ENCODE measurements at regions not wholly inside any gene's neighbourhood (a gene's known extent, or its start where the extent isn't known, plus 50 kb on each side); places are given as distances from the start of the nearest gene placed in this dataset.

DNA sequence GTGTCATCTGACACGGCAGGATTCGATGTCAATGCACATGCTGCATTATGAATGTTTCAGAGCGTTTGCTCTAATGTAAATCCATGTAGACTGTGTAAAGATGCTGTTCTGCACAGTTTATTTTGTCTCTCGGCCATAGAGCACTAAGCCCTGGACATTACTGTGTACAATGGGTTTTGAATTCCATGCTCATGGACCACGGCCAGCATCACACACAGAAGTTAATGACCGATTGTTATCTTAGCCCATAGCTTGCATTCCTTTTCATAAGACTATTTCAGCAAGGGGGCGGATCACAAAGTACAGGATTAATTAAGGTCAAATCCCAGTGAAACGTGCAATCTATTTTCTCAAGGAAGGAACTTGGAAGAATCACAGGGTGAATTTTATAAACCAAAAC, 286.1 kb upstream of the TENM3 start:
- no peak overlapping the region for H3K4me3 ChIP-seq (ENCODE audit: low read depth, low read length)
- TF ChIP-seq, protein P1, sequence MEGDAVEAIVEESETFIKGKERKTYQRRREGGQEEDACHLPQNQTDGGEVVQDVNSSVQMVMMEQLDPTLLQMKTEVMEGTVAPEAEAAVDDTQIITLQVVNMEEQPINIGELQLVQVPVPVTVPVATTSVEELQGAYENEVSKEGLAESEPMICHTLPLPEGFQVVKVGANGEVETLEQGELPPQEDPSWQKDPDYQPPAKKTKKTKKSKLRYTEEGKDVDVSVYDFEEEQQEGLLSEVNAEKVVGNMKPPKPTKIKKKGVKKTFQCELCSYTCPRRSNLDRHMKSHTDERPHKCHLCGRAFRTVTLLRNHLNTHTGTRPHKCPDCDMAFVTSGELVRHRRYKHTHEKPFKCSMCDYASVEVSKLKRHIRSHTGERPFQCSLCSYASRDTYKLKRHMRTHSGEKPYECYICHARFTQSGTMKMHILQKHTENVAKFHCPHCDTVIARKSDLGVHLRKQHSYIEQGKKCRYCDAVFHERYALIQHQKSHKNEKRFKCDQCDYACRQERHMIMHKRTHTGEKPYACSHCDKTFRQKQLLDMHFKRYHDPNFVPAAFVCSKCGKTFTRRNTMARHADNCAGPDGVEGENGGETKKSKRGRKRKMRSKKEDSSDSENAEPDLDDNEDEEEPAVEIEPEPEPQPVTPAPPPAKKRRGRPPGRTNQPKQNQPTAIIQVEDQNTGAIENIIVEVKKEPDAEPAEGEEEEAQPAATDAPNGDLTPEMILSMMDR (IDR thresholded peaks at IDR 0.05; ENCODE audit: insufficient read depth, low read depth, low read length): no peak
- DNase-seq (ENCODE audit: low read depth): peak; percentile 63

DNA sequence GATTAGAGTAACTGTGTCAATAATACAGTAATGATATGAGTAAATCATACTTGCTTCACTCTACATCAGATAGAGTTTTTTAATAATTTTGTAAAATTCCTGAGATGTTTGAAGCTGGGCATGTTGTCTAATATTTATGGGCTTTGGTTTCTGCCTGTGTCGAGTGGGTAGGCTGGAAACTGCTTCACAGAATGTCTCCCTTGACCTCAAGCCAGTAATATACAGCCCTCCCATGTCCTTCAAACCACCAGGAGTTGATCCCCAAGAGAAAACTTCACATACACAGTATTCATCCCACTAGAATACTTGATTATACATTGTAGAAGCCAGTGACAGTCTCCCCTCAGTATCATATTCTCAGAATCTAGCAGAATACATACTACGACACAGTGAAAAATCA, 284.8 kb upstream of the TENM3 start:
- TF ChIP-seq, protein P1 (IDR thresholded peaks at IDR 0.05; ENCODE audit: insufficient read depth, low read depth, low read length): no peak
- H3K4me3 ChIP-seq (ENCODE audit: low read depth, low read length): no peak overlapping the region
- no peak for DNase-seq (ENCODE audit: low read depth)

DNA sequence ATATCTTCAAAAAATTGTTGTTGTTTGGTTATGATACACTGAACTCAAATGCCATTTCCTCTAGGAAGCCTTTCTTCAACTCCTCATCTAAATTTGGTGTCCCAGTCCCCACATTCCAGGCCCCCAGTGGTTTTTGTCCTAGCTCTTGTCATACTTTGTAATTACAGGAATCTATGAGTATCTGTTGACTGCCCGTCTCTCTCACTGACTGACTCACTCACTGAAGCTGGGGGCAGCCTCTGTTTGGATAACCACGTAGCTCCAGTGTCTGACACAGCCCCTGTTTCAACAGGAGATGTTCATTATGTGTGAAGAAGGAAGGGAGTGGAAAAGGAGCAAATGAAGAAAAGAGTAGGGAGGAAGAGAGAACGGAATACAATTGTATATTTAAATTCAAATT, 284.1 kb upstream of the TENM3 start:
- TF ChIP-seq, protein P1 (IDR thresholded peaks at IDR 0.05; ENCODE audit: insufficient read depth, low read depth, low read length): no peak
- DNase-seq (ENCODE audit: low read depth): peak; percentile 34
- H3K4me3 ChIP-seq (ENCODE audit: low read depth, low read length): no peak overlapping the region

DNA sequence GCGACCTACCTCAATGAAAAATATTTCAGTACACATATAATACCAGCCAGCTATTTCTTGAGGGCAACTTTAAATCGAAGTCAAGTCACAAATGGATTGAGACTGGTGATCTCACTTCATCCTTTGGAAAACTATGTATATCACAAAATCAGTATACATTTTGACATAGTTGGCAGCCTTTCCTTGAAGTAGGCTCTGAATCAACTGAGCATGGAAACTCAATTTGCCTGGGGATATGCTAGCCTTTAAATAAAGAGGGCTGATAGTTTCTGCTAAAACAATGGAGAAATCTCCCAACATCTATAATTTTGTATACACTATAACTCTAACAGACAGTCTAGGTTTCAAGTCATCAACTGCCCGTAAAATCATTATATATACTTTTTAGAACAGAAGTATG, 282.8 kb upstream of the TENM3 start:
- TF ChIP-seq, protein P1 (IDR thresholded peaks at IDR 0.05; ENCODE audit: insufficient read depth, low read depth, low read length): no peak
- DNase-seq (ENCODE audit: low read depth): no peak
- no peak overlapping the region for H3K4me3 ChIP-seq (ENCODE audit: low read depth, low read length)

DNA sequence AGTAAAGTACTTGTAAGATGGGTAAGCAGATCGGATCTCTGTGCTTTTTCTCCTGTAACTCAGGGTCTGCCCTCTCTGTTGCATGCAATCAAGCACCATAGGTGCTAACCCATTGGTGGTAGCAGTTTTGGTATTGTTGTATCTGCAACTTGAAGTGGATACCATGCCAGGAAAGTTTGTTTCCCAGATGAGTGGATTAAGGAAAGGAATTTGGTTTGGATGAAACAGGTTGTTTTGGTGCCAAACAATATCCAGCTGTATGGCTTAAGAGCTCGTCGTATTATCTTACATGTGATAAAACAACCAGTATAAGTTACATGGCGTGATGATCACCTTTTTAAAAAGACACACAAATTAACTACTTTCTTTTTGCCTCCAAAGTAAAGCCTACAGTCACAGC, 280.9 kb upstream of the TENM3 start:
- DNase-seq (ENCODE audit: low read depth): no peak
- TF ChIP-seq, protein P1 (IDR thresholded peaks at IDR 0.05; ENCODE audit: insufficient read depth, low read depth, low read length): no peak
- H3K4me3 ChIP-seq (ENCODE audit: low read depth, low read length): no peak overlapping the region

DNA sequence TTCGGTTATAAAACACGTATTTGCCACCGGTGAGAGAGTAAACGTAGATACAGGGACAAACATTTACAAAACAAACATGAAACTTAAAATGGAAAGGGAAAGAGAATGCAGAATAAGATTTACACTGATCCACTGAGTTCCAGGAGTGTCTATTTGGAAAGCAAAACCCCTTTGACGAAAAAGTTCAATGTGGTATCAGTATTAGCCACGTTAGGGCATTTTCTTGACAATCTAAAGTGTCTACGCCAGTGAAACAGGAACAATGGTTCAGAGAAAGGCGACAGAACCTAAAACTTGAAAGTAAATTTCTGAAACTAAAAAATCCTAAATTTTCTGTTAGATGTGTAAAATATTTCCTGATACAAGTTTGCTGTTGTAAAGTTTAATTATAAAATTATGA, 278.5 kb upstream of the TENM3 start:
- TF ChIP-seq, protein P1 (IDR thresholded peaks at IDR 0.05; ENCODE audit: insufficient read depth, low read depth, low read length): no peak
- H3K4me3 ChIP-seq (ENCODE audit: low read depth, low read length): no peak overlapping the region
- DNase-seq (ENCODE audit: low read depth): no peak

DNA sequence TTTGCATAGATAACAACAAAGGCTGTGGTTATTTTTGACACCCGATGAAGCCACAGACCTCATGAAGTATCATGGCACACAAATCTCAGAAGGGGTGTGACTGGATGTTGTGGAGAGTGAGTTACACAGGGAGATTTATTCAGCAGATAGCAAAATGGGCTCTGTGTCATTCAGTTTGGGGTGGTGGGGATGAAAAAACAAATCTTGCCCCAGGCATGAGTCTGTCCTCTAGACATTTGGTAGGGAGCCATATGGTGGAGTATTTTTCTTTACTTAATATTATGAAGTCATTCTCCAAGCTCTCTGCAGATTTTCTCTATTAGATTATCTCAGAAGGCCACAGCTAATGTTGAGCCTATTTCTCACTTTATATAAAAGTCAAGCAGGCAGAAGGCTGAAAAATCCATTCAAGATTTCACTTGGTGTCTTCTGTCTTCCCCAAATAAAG, 277.1 kb upstream of the TENM3 start:
- TF ChIP-seq, protein P1 (IDR thresholded peaks at IDR 0.05; ENCODE audit: insufficient read depth, low read depth, low read length): no peak
- no peak overlapping the region for H3K4me3 ChIP-seq (ENCODE audit: low read depth, low read length)
- no peak for DNase-seq (ENCODE audit: low read depth)
